OCI-LY7 (cell line): ENCODE measurements at regions not wholly inside any gene's neighbourhood (a gene's known extent, or its start where the extent isn't known, plus 50 kb on each side); places are given as distances from the start of the nearest gene placed in this dataset.

ENCODE experiments used
- BruUV-seq: library from RNA; stranded (reverse); fragments of 400-500 nt; replicated peaks from 2 replicates; lab custom pipeline; 2021; lab: Mats Ljungman, UMichigan
- CTCF ChIA-PET: fragments of 300-600 bp; sonication (Branson Sonifier 250); formaldehyde crosslinking; loops from one replicate; lab custom pipeline; 2022; ENCODE audit warnings: antibody characterized with exemption; ENCODE audit not compliant: unreplicated experiment; lab: Charles Lee
- POLR2A ChIA-PET: fragments of 300-600 bp; sonication (Branson Sonifier 250); formaldehyde crosslinking; loops from one replicate; lab custom pipeline; 2022; ENCODE audit warnings: antibody characterized with exemption; lab: Charles Lee
- DNase-seq: peaks from one replicate; pipeline ENCODE4 v3.0.0-alpha.2; 2015; ENCODE audit warnings: low spot score
- H2AFZ ChIP-seq: fragments of 200-600 bp; sonication (generic), shearing (Covaris generic); 2 replicates; pipeline ENCODE4 v1.6.1; 2014; ENCODE audit warnings: mild to moderate bottlenecking, antibody characterized with exemption, low read length, moderate library complexity
- H3K27ac ChIP-seq: fragments of 200-600 bp; sonication (generic); 2 replicates; pipeline ENCODE4 v1.5.1; 2014; ENCODE audit warnings: mixed run types, low read depth, mild to moderate bottlenecking, moderate library complexity, low read length, inconsistent platforms; ENCODE audit not compliant: poor library complexity, severe bottlenecking
- H3K36me3 ChIP-seq: fragments of 200-600 bp; sonication (generic); 2 replicates; pipeline ENCODE4 v1.6.1; 2014; ENCODE audit warnings: mild to moderate bottlenecking, antibody characterized with exemption, low read length, moderate library complexity, mixed read lengths; ENCODE audit not compliant: insufficient read depth
- H3K4me1 ChIP-seq: fragments of 200-600 bp; sonication (generic); 2 replicates; pipeline ENCODE4 v1.5.1; 2014; ENCODE audit warnings: mild to moderate bottlenecking, low read length; ENCODE audit not compliant: insufficient read depth, poor library complexity, severe bottlenecking
- H3K4me2 ChIP-seq: fragments of 200-600 bp; sonication (generic); 2 replicates; pipeline ENCODE4 v1.6.1; 2014; ENCODE audit warnings: mild to moderate bottlenecking, low read length
- H3K4me3 ChIP-seq: fragments of 200-600 bp; sonication (generic); 2 replicates; pipeline ENCODE4 v1.5.1; 2014; ENCODE audit warnings: mild to moderate bottlenecking, low read depth, low read length; ENCODE audit not compliant: poor library complexity, severe bottlenecking
- H3K79me2 ChIP-seq: fragments of 200-600 bp; sonication (generic); 2 replicates; pipeline ENCODE4 v1.6.1; 2016; ENCODE audit warnings: low read depth, mild to moderate bottlenecking, low read length, moderate library complexity, mixed read lengths; ENCODE audit not compliant: insufficient read depth
- H3K9me2 ChIP-seq: fragments of 200-600 bp; sonication (generic); 2 replicates; pipeline ENCODE4 v1.6.1; 2016; ENCODE audit warnings: mild to moderate bottlenecking, low read length, mixed read lengths; ENCODE audit not compliant: insufficient read depth
- H3K9me3 ChIP-seq: fragments of 200-600 bp; sonication (generic); 2 replicates; pipeline ENCODE4 v1.6.1; 2014; ENCODE audit warnings: mild to moderate bottlenecking, mixed run types, low read length, mixed read lengths
- H4K20me1 ChIP-seq: fragments of 200-600 bp; sonication (generic); 2 replicates; pipeline ENCODE4 v1.6.1; 2014; ENCODE audit warnings: mild to moderate bottlenecking, antibody characterized with exemption, low read length, moderate library complexity, mixed read lengths; ENCODE audit not compliant: insufficient read depth
- CTCF ChIP-seq: fragments of 200-600 bp; sonication (generic); conservative IDR thresholded peaks from 2 replicates; pipeline ENCODE4 v1.5.1; 2014; ENCODE audit warnings: mild to moderate bottlenecking, antibody characterized with exemption, low read length, moderate library complexity, mixed read lengths
- EZH2phosphoT487 ChIP-seq: fragments of 200-600 bp; sonication (generic); IDR thresholded peaks from 2 replicates; pipeline ENCODE4 v1.6.1; 2018; ENCODE audit warnings: low read depth, borderline replicate concordance, mild to moderate bottlenecking, mixed run types, antibody characterized with exemption, low read length, moderate library complexity, mixed read lengths
- intact Hi-C: fragments of 100-400 bp; cut with micrococcal nuclease; formaldehyde crosslinking; loops from one replicate; pipeline ENCODE4 v1.10.0; 2022; ENCODE audit not compliant: unreplicated experiment

- Histone ChIP-seq H3K27ac (no peak overlapping the region), H3K36me3 (no peaks in the 10 kb centered on the region), H3K4me2 (no peak overlapping the region), H2AFZ (no peak overlapping the region), H3K79me2 (no peaks in the 10 kb centered on the region), H3K9me2 (no peaks in the 10 kb centered on the region), H3K4me1 (no peaks in the 10 kb centered on the region), H4K20me1 (no peaks in the 10 kb centered on the region), H3K4me3 (no peak overlapping the region), H3K9me3 (no peaks in the 10 kb centered on the region)
- intact Hi-C loops, result no loop called here
- no peak for DNase-seq
- POLR2A ChIA-PET, result no interaction called here
- no TSS peak for BruUV-seq
- TF ChIP-seq CTCF, result no peak
- TF ChIP-seq EZH2phosphoT487, result no peak
- CTCF ChIA-PET, result no interaction called here
Observed at GRCh38 chr15:61383421-61383820, 154.3 kb upstream of the RORA start.

- Histone ChIP-seq H3K36me3 (no peaks in the 10 kb centered on the region), H4K20me1 (no peaks in the 10 kb centered on the region), H3K4me2 (no peak overlapping the region), H3K79me2 (no peaks in the 10 kb centered on the region), H3K27ac (no peak overlapping the region), H3K9me2 (no peaks in the 10 kb centered on the region), H2AFZ (no peak overlapping the region), H3K4me3 (no peak overlapping the region), H3K9me3 (no peaks in the 10 kb centered on the region), H3K4me1 (no peaks in the 10 kb centered on the region)
- POLR2A ChIA-PET, result no interaction called here
- no peak for DNase-seq
- TF ChIP-seq EZH2phosphoT487 (no peak), CTCF (no peak)
- intact Hi-C loops, result no loop called here
- CTCF ChIA-PET, result no interaction called here
- no TSS peak for BruUV-seq
Observed at GRCh38 chr15:61382927-61383326, 153.8 kb upstream of the RORA start.

- no peaks in the 10 kb centered on the region for H4K20me1 ChIP-seq
- POLR2A ChIA-PET, result no interaction called here
- no peaks in the 10 kb centered on the region for H3K79me2 ChIP-seq
- no peak overlapping the region for H3K4me2 ChIP-seq
- intact Hi-C loops, result no loop called here
- no peak for DNase-seq
- H3K9me2 ChIP-seq, result no peaks in the 10 kb centered on the region
- no TSS peak for BruUV-seq
- CTCF ChIA-PET, result no interaction called here
- no peak for TF ChIP-seq CTCF
- TF ChIP-seq EZH2phosphoT487, result no peak
- no peak overlapping the region for H3K27ac ChIP-seq
- H3K9me3 ChIP-seq, result no peaks in the 10 kb centered on the region
- no peak overlapping the region for H3K4me3 ChIP-seq
- no peaks in the 10 kb centered on the region for H3K36me3 ChIP-seq
- H3K4me1 ChIP-seq, result no peaks in the 10 kb centered on the region
- H2AFZ ChIP-seq, result no peak overlapping the region
Observed at GRCh38 chr15:61381501-61381900, 152.4 kb upstream of the RORA start.
